RPMI7951 (cell line): ENCODE measurements at regions not wholly inside any gene's neighbourhood (a gene's known extent, or its start where the extent isn't known, plus 50 kb on each side); places are given as distances from the start of the nearest gene placed in this dataset.

Source experiments
- DNase-seq: peaks from one replicate; pipeline ENCODE4 v3.0.0-alpha.2; 2012; ENCODE audit warnings: low read depth

GRCh38 chr6:24987446-24988115 is 51.8 kb upstream of the RIPOR2 start:
- DNase-seq = no peak

GRCh38 chr6:24988562-24988961 is 52.8 kb upstream of the RIPOR2 start:
- DNase-seq = no peak

GRCh38 chr6:24990236-24990845 is 54.6 kb upstream of the RIPOR2 start:
- no peak for DNase-seq

GRCh38 chr6:24990944-24991809 is 55.4 kb upstream of the RIPOR2 start:
- DNase-seq = no peak

- peak; percentile 55 for DNase-seq
Observed at GRCh38 chr6:24991810-24992467, 56.2 kb upstream of the RIPOR2 start.

- DNase-seq = no peak
Observed at GRCh38 chr6:24994812-24995211, 59.1 kb upstream of the RIPOR2 start.

GRCh38 chr6:24995270-24995669 is 59.5 kb upstream of the RIPOR2 start:
- no peak for DNase-seq

- no peak for DNase-seq
Observed at GRCh38 chr6:24996269-24996836, 60.6 kb upstream of the RIPOR2 start.

- DNase-seq = no peak
Observed at GRCh38 chr6:24997231-24997630, 61.5 kb upstream of the RIPOR2 start.

GRCh38 chr6:24997905-24998304 is 62.1 kb upstream of the RIPOR2 start:
- DNase-seq = no peak

GRCh38 chr6:25002326-25003091 is 66.7 kb upstream of the RIPOR2 start:
- DNase-seq = no peak

GRCh38 chr6:25004357-25004756 is 68.6 kb upstream of the RIPOR2 start:
- no peak for DNase-seq

- DNase-seq = no peak
Observed at GRCh38 chr6:25005010-25005409, 69.2 kb upstream of the RIPOR2 start.

GRCh38 chr6:25006075-25006474 is 70.3 kb upstream of the RIPOR2 start:
- DNase-seq = no peak

- peak; percentile 25 for DNase-seq
Observed at GRCh38 chr6:25006565-25007001, 70.8 kb upstream of the RIPOR2 start.

- no peak for DNase-seq
Observed at GRCh38 chr6:25007269-25007699, 71.5 kb upstream of the RIPOR2 start.

GRCh38 chr6:25008707-25009392 is 73.1 kb upstream of the RIPOR2 start:
- no peak for DNase-seq

- DNase-seq = peak; percentile 29
Observed at GRCh38 chr6:25009393-25009710, 73.6 kb upstream of the RIPOR2 start.

GRCh38 chr6:25010176-25010575 is 74.4 kb upstream of the RIPOR2 start:
- DNase-seq = no peak

- peak; percentile 58 for DNase-seq
Observed at GRCh38 chr6:25010902-25011625, 75.3 kb upstream of the RIPOR2 start.
